Upper lobe of left lung (tissue), 4 donors: ENCODE measurements at regions not wholly inside any gene's neighbourhood (a gene's known extent, or its start where the extent isn't known, plus 50 kb on each side); places are given as distances from the start of the nearest gene placed in this dataset.

Experiments used
- CTCF ChIP-seq, 6 experiments: fragments of 450-650 bp in 4 of 6; fragments of 200-600 bp in 2 of 6; sonication (generic) in 2 of 6; IDR thresholded peaks; one replicate each; pipeline ENCODE4 v1.5.1; 2016 to 2019; ENCODE audit warnings: antibody characterized with exemption in 6 of 6
- POLR2AphosphoS5 ChIP-seq, 2 donors: sonication (generic); formaldehyde crosslinking; IDR thresholded peaks; one replicate each; pipeline ENCODE4 v1.5.1; 2017; ENCODE audit warnings: antibody characterized with exemption in 2 of 2

GRCh38 chr10:28453926-28454325 is 79.0 kb upstream of the WAC start:
- TF ChIP-seq CTCF (IDR thresholded peaks at IDR 0.05) (no peak), POLR2AphosphoS5 (IDR thresholded peaks at IDR 0.05) (no peak)
